ENCODE measurements at regions not wholly inside any gene's neighbourhood (a gene's known extent, or its start where the extent isn't known, plus 50 kb on each side); places are given as distances from the start of the nearest gene placed in this dataset.

GRCh38 chr2:101551336-101551888 is 76.5 kb upstream of the RFX8 start:
- no peak for TF ChIP-seq CTCF (IDR thresholded peaks at IDR 0.05)
- no peak for TF ChIP-seq POLR2A (IDR thresholded peaks at IDR 0.05)
